ENCODE measurements at regions not wholly inside any gene's neighbourhood (a gene's known extent, or its start where the extent isn't known, plus 50 kb on each side); places are given as distances from the start of the nearest gene placed in this dataset.

- DNase-seq (no peak), ATAC-seq (no peak)
- no peaks in the 10 kb centered on the region for H3K27me3 ChIP-seq (ENCODE audit: low read depth)
- H3K36me3 ChIP-seq, result no peaks in the 10 kb centered on the region
- no peaks in the 10 kb centered on the region for H3K9me3 ChIP-seq
- no peak overlapping the region for H3K4me3 ChIP-seq
- no peak for TF ChIP-seq CTCF (IDR thresholded peaks at IDR 0.05)
- H3K4me1 ChIP-seq, result no peaks in the 10 kb centered on the region
- H3K27ac ChIP-seq, result no peak overlapping the region
- intact Hi-C loops (cut with DNase I), result no loop called here
Measured at GRCh38 chr11:23554002-23554401, 693.7 kb upstream of the CCDC179 start.

- no peaks in the 10 kb centered on the region for H3K4me1 ChIP-seq
- intact Hi-C loops (cut with DNase I), result no loop called here
- no peaks in the 10 kb centered on the region for H3K27me3 ChIP-seq (ENCODE audit: low read depth)
- no peaks in the 10 kb centered on the region for H3K9me3 ChIP-seq
- H3K4me3 ChIP-seq, result no peak overlapping the region
- H3K27ac ChIP-seq, result no peak overlapping the region
- TF ChIP-seq CTCF (IDR thresholded peaks at IDR 0.05), result no peak
- ATAC-seq, result no peak
- DNase-seq, result no peak
- H3K36me3 ChIP-seq, result no peaks in the 10 kb centered on the region
Measured at GRCh38 chr11:23555085-23555484, 694.8 kb upstream of the CCDC179 start.

GRCh38 chr11:23556163-23556750, 696.0 kb upstream of the CCDC179 start:
- DNase-seq, result no peak
- no peak overlapping the region for H3K27ac ChIP-seq
- H3K27me3 ChIP-seq (ENCODE audit: low read depth), result no peaks in the 10 kb centered on the region
- no peaks in the 10 kb centered on the region for H3K4me1 ChIP-seq
- intact Hi-C loops (cut with DNase I), result no loop called here
- H3K9me3 ChIP-seq, result no peaks in the 10 kb centered on the region
- no peak for ATAC-seq
- no peaks in the 10 kb centered on the region for H3K36me3 ChIP-seq
- TF ChIP-seq CTCF (IDR thresholded peaks at IDR 0.05), result no peak
- H3K4me3 ChIP-seq, result no peak overlapping the region

- H3K4me3 ChIP-seq, result no peak overlapping the region
- no peak for ATAC-seq
- no peaks in the 10 kb centered on the region for H3K27me3 ChIP-seq (ENCODE audit: low read depth)
- no peak overlapping the region for H3K27ac ChIP-seq
- DNase-seq, result no peak
- intact Hi-C loops (cut with DNase I), result no loop called here
- no peak for TF ChIP-seq CTCF (IDR thresholded peaks at IDR 0.05)
- no peaks in the 10 kb centered on the region for H3K9me3 ChIP-seq
- no peaks in the 10 kb centered on the region for H3K36me3 ChIP-seq
- no peaks in the 10 kb centered on the region for H3K4me1 ChIP-seq
Measured at GRCh38 chr11:23563591-23563990, 703.3 kb upstream of the CCDC179 start.

- no peaks in the 10 kb centered on the region for H3K36me3 ChIP-seq
- ATAC-seq, result no peak
- H3K27me3 ChIP-seq (ENCODE audit: low read depth), result no peaks in the 10 kb centered on the region
- H3K27ac ChIP-seq, result no peak overlapping the region
- TF ChIP-seq CTCF (IDR thresholded peaks at IDR 0.05), result no peak
- no peaks in the 10 kb centered on the region for H3K4me1 ChIP-seq
- intact Hi-C loops (cut with DNase I), result no loop called here
- no peak overlapping the region for H3K4me3 ChIP-seq
- DNase-seq, result no peak
- no peaks in the 10 kb centered on the region for H3K9me3 ChIP-seq
Measured at GRCh38 chr11:23564370-23564769, 704.1 kb upstream of the CCDC179 start.

- H3K9me3 ChIP-seq, result no peaks in the 10 kb centered on the region
- intact Hi-C loops (cut with DNase I), result no loop called here
- ATAC-seq, result no peak
- H3K27me3 ChIP-seq (ENCODE audit: low read depth), result no peaks in the 10 kb centered on the region
- no peak overlapping the region for H3K27ac ChIP-seq
- no peak for DNase-seq
- no peaks in the 10 kb centered on the region for H3K36me3 ChIP-seq
- no peaks in the 10 kb centered on the region for H3K4me1 ChIP-seq
- no peak overlapping the region for H3K4me3 ChIP-seq
- TF ChIP-seq CTCF (IDR thresholded peaks at IDR 0.05), result no peak
Measured at GRCh38 chr11:23569134-23569533, 708.9 kb upstream of the CCDC179 start.

Data from lower lobe of right lung (tissue), 2 donors.